Prostate gland (tissue), 2 donors: ENCODE measurements at regions not wholly inside any gene's neighbourhood (a gene's known extent, or its start where the extent isn't known, plus 50 kb on each side); places are given as distances from the start of the nearest gene placed in this dataset.

Source experiments
- DNase-seq: peaks from one replicate; pipeline ENCODE4 v3.0.0-alpha.2; 2019; ENCODE audit warnings: low spot score
- H3K27ac ChIP-seq, 2 donors: fragments of 200-600 bp; sonication (generic); 2 replicates each; pipeline ENCODE4 v1.5.1; 2017 to 2019
- H3K27me3 ChIP-seq: fragments of 200-600 bp; sonication (generic); replicated peaks from 2 replicates; pipeline ENCODE4 v1.5.1; 2019; ENCODE audit not compliant: insufficient read depth
- H3K36me3 ChIP-seq, 2 donors: fragments of 200-600 bp; sonication (generic); 1 replicate in 1 of 2; 2 replicates in 1 of 2; pipeline versions ENCODE4 v1.5.1 to v1.8.1; 2017 to 2019
- H3K4me1 ChIP-seq: fragments of 200-600 bp; sonication (generic); replicated peaks from 2 replicates; pipeline ENCODE4 v1.5.1; 2019
- H3K4me3 ChIP-seq, 2 donors: fragments of 200-600 bp; sonication (generic); 2 replicates each; pipeline ENCODE4 v1.5.1; 2017 to 2019
- H3K9me3 ChIP-seq: fragments of 200-600 bp; sonication (generic); 2 replicates; pipeline ENCODE4 v1.5.1; 2017
- POLR2A ChIP-seq: fragments of 450-650 bp; IDR thresholded peaks from one replicate; pipeline ENCODE4 v1.6.1; 2016; ENCODE audit warnings: antibody characterized with exemption, mild to moderate bottlenecking
- POLR2AphosphoS5 ChIP-seq: sonication (generic); formaldehyde crosslinking; IDR thresholded peaks from one replicate; pipeline ENCODE4 v1.6.1; 2017; ENCODE audit warnings: antibody characterized with exemption
- WGBS: methylation state at CpG from one replicate; pipeline ENCODE4 v1.1.5; 2018; 5-methylcytosine and 5-hydroxymethylcytosine counted together
- intact Hi-C: fragments of 100-400 bp; cut with DNase I; formaldehyde crosslinking; loops from one replicate; pipeline ENCODE4 v1.14.2; 2022
- TF ChIP-seq, protein P1 (sequence below), 4 experiments: fragments of 200-600 bp in 2 of 4; fragments of 450-650 bp in 2 of 4; sonication (generic) in 2 of 4; IDR thresholded peaks; 1 replicate in 3 of 4; 2 replicates in 1 of 4; pipeline ENCODE4 v1.5.1; 2016 to 2019; ENCODE audit warnings: antibody characterized with exemption in 4 of 4, mild to moderate bottlenecking in 2 of 4, moderate library complexity in 2 of 4

DNA sequence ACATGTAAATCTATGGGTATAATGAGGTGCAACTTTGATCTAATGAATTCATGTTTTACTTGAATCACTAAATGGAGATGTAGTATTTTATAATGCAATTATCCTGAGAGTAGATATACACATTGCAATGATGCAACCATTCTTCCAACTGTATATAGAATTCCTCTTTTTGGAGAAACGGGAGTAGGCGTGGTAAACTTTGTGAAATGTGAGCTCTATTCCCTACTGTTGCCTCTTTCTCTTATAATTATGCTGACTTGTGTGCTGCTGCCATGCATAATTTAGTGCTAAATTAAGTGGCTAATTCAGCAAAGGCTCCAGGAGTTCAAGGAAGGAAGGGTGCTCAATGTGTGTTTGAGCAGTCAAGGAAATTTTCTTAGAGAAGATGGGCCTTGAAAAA lies 116.6 kb upstream of the SLC35B3 start:
- 92% methylated on average over 2 of the region's 2 CpGs for WGBS
- Histone ChIP-seq H3K4me3 (no peak overlapping the region), H3K36me3 (no peaks in the 10 kb centered on the region), H3K27ac (no peak overlapping the region), H3K27me3 (no peaks in the 10 kb centered on the region), H3K4me1 (no peaks in the 10 kb centered on the region), H3K9me3 (no peaks in the 10 kb centered on the region)
- TF ChIP-seq, protein P1, sequence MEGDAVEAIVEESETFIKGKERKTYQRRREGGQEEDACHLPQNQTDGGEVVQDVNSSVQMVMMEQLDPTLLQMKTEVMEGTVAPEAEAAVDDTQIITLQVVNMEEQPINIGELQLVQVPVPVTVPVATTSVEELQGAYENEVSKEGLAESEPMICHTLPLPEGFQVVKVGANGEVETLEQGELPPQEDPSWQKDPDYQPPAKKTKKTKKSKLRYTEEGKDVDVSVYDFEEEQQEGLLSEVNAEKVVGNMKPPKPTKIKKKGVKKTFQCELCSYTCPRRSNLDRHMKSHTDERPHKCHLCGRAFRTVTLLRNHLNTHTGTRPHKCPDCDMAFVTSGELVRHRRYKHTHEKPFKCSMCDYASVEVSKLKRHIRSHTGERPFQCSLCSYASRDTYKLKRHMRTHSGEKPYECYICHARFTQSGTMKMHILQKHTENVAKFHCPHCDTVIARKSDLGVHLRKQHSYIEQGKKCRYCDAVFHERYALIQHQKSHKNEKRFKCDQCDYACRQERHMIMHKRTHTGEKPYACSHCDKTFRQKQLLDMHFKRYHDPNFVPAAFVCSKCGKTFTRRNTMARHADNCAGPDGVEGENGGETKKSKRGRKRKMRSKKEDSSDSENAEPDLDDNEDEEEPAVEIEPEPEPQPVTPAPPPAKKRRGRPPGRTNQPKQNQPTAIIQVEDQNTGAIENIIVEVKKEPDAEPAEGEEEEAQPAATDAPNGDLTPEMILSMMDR (IDR thresholded peaks at IDR 0.05): no peak
- TF ChIP-seq POLR2A (no peak), POLR2AphosphoS5 (no peak)
- DNase-seq: no peak
- intact Hi-C loops: no loop called here

DNA sequence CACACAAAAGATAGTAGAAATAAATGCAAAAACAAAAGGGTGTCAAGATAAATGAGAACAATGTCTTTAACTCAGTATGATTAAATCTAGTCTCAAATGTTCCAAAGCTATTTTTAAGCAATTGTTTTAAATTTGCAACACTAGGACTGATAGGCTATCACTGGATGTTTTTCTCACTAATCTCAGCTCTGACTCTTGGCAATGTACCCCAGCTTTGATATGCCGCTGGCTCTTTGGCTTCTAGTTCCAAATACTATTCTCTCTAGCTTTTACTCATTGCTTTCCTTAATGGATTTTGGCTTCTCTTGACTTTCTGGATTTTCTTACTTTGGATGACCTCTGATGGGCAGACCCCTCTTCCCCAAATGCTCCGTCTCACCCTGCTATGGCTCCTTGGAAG lies 116.0 kb upstream of the SLC35B3 start:
- WGBS: 85% methylated on average over 2 of the region's 2 CpGs

DNA sequence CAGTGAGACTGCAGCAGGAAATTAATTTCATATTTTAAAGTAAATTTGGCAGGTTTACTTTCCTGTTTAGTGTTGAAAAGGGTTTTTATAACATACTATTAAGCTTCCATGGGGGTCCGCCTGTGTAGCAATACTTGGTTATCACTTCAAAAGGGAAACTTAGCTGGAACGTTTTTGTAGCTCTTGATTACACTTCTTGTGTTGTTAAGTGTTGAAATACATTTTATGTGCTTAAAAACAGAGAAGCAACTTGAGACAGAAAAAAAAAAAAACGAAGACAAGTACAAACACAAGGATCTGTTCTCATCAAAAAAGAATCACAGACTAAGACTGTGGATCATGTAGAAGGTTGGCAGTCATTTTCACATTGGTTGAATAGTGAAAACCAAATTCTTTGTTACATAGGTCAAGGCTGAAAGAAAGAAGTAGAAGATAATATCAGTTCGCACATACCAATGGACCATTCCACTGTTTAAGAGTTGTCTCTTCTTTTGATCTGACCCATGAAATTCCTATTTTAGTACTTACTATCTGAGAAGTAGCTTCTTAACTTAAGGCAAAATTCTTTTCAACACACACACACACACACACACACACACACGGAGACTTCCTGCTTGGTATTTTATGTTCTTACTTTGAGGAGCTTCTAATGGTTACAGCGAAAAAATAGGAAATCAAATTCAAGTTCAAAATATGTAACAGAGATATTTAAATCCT lies 113.9 kb upstream of the SLC35B3 start:
- H3K4me1 ChIP-seq: no peaks in the 10 kb centered on the region
- H3K27ac ChIP-seq: no peak overlapping the region
- H3K4me3 ChIP-seq: no peak overlapping the region
- H3K36me3 ChIP-seq: no peaks in the 10 kb centered on the region
- TF ChIP-seq POLR2A (no peak), POLR2AphosphoS5 (no peak)
- TF ChIP-seq, protein P1 (IDR thresholded peaks at IDR 0.05): no peak
- intact Hi-C loops: no loop called here
- no peak for DNase-seq
- no peaks in the 10 kb centered on the region for H3K27me3 ChIP-seq
- WGBS: 38% methylated on average over 6 of the region's 6 CpGs
- H3K9me3 ChIP-seq: no peaks in the 10 kb centered on the region

More for the DNA sequence above, 116.0 kb upstream of the SLC35B3 start:
- Histone ChIP-seq H3K36me3 (no peaks in the 10 kb centered on the region), H3K27ac (no peak overlapping the region), H3K4me3 (no peak overlapping the region), H3K9me3 (no peaks in the 10 kb centered on the region), H3K27me3 (no peaks in the 10 kb centered on the region), H3K4me1 (no peaks in the 10 kb centered on the region)
- no peak for DNase-seq
- intact Hi-C loops: no loop called here
- TF ChIP-seq, protein P1 (IDR thresholded peaks at IDR 0.05): no peak
- TF ChIP-seq POLR2AphosphoS5: no peak
- no peak for TF ChIP-seq POLR2A

DNA sequence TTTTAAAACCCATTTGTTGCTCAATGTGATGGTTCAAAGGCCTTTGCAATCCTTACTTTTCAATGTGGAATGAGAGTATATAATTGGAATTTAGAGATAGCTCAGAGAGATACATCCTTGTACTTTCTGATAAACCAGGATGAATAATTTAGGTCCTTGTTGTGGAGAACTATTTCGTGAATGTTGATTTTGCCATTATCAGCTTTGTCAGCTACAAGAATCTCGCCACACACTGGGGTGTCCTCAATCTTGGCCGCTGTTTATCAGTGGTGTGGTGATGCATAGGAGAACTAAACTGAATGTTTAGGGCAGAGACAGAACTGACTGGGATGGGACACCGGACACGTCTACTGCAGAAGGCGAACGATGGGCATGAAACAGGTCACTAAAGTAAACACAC lies 111.2 kb upstream of the SLC35B3 start:
- Histone ChIP-seq H3K4me3 (no peak overlapping the region), H3K27me3 (no peaks in the 10 kb centered on the region), H3K4me1 (no peaks in the 10 kb centered on the region), H3K9me3 (no peaks in the 10 kb centered on the region), H3K36me3 (no peaks in the 10 kb centered on the region), H3K27ac (no peak overlapping the region)
- intact Hi-C loops: no loop called here
- WGBS: 90% methylated on average over 7 of the region's 7 CpGs
- no peak for TF ChIP-seq POLR2AphosphoS5
- TF ChIP-seq POLR2A: no peak
- TF ChIP-seq, protein P1 (IDR thresholded peaks at IDR 0.05): no peak
- DNase-seq: no peak

DNA sequence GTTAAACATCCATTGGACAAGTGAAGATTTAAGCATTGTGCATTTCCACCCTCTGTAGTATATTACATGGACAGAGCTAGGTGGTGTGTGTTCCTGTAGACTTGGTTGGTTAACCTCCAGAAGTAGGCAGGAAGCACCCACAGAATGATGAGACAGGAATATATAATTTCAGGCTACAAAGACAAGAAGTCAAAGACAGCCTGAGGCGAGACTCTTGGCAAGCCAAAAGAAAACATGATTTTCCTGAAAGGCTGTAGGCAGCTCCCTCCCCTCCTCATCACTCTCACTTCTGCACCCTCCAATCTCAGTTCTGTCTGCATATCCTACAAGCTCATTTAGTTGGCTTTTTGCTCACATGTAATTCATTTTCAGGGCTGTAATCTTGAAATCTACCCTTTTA lies 110.0 kb upstream of the SLC35B3 start:
- WGBS: 65% methylated on average over 1 of the region's 1 CpG
- no peak for TF ChIP-seq POLR2AphosphoS5
- TF ChIP-seq POLR2A: no peak
- TF ChIP-seq, protein P1 (IDR thresholded peaks at IDR 0.05): no peak
- DNase-seq: no peak

More for the DNA sequence above, 110.0 kb upstream of the SLC35B3 start:
- Histone ChIP-seq H3K4me3 (no peak overlapping the region), H3K36me3 (no peaks in the 10 kb centered on the region), H3K27ac (no peak overlapping the region), H3K4me1 (no peaks in the 10 kb centered on the region), H3K27me3 (no peaks in the 10 kb centered on the region), H3K9me3 (no peaks in the 10 kb centered on the region)
- intact Hi-C loops: no loop called here
